DOHH2 (cell line): ENCODE measurements at regions not wholly inside any gene's neighbourhood (a gene's known extent, or its start where the extent isn't known, plus 50 kb on each side); places are given as distances from the start of the nearest gene placed in this dataset.

Experiments used
- H3F3A ChIP-seq: fragments of 200-600 bp; sonication (generic), shearing (Covaris generic); 2 replicates; pipeline ENCODE4 v1.6.0; 2016; ENCODE audit warnings: antibody characterized with exemption, mild to moderate bottlenecking; ENCODE audit not compliant: control insufficient read depth, insufficient read depth
- H3K27ac ChIP-seq: fragments of 200-600 bp; sonication (generic); 2 replicates; pipeline ENCODE4 v1.5.1; 2014; ENCODE audit warnings: low read depth, mild to moderate bottlenecking, low read length, moderate library complexity
- H3K27me3 ChIP-seq: fragments of 200-600 bp; sonication (generic); 2 replicates; pipeline ENCODE4 v1.6.1; 2014; ENCODE audit warnings: mild to moderate bottlenecking, low read length, mixed read lengths; ENCODE audit not compliant: control insufficient read depth
- H3K36me3 ChIP-seq: fragments of 200-600 bp; sonication (generic); 2 replicates; pipeline ENCODE4 v1.6.1; 2014; ENCODE audit warnings: mild to moderate bottlenecking, low read length, moderate library complexity, mixed read lengths; ENCODE audit not compliant: control insufficient read depth
- H3K4me1 ChIP-seq: fragments of 200-600 bp; sonication (generic); 2 replicates; pipeline ENCODE4 v1.6.1; 2014; ENCODE audit warnings: mild to moderate bottlenecking, low read length, mixed read lengths; ENCODE audit not compliant: control insufficient read depth
- H3K4me2 ChIP-seq: fragments of 200-600 bp; sonication (generic); 2 replicates; pipeline ENCODE4 v1.6.0; 2014; ENCODE audit warnings: mild to moderate bottlenecking, low read length, moderate library complexity
- H3K4me3 ChIP-seq: fragments of 200-600 bp; sonication (generic); 2 replicates; pipeline ENCODE4 v1.5.1; 2014; ENCODE audit warnings: mild to moderate bottlenecking, low read length, mixed read lengths
- H3K79me2 ChIP-seq: fragments of 200-600 bp; sonication (generic); 2 replicates; pipeline ENCODE4 v1.6.1; 2014; ENCODE audit warnings: mild to moderate bottlenecking, low read length, mixed read lengths; ENCODE audit not compliant: control insufficient read depth
- H3K9me2 ChIP-seq: fragments of 200-600 bp; sonication (generic); replicated peaks from 2 replicates; pipeline ENCODE4 v1.6.1; 2014; ENCODE audit warnings: mild to moderate bottlenecking, low read length, mixed read lengths; ENCODE audit not compliant: control insufficient read depth
- H3K9me3 ChIP-seq: fragments of 200-600 bp; sonication (generic); 2 replicates; pipeline ENCODE4 v1.6.1; 2014; ENCODE audit warnings: antibody characterized with exemption, low read length, mixed read lengths; ENCODE audit not compliant: control insufficient read depth, insufficient read depth
- H4K20me1 ChIP-seq: fragments of 200-600 bp; sonication (generic); 2 replicates; pipeline ENCODE4 v1.6.0; 2014; ENCODE audit warnings: low read depth, mild to moderate bottlenecking, antibody characterized with exemption, low read length, moderate library complexity; ENCODE audit not compliant: control insufficient read depth, insufficient read depth
- EZH2phosphoT487 ChIP-seq: fragments of 200-600 bp; sonication (generic); IDR thresholded peaks from 2 replicates; pipeline ENCODE4 v1.6.1; 2017; ENCODE audit warnings: borderline replicate concordance, mild to moderate bottlenecking, antibody characterized with exemption, low read length, moderate library complexity, mixed read lengths
- TF ChIP-seq, protein P1 (sequence below): fragments of 200-600 bp; sonication (generic); IDR thresholded peaks from one replicate; pipeline ENCODE4 v1.5.1; 2014; ENCODE audit warnings: antibody characterized with exemption, mild to moderate bottlenecking, low read depth, low read length; ENCODE audit not compliant: poor library complexity, severe bottlenecking

DNA sequence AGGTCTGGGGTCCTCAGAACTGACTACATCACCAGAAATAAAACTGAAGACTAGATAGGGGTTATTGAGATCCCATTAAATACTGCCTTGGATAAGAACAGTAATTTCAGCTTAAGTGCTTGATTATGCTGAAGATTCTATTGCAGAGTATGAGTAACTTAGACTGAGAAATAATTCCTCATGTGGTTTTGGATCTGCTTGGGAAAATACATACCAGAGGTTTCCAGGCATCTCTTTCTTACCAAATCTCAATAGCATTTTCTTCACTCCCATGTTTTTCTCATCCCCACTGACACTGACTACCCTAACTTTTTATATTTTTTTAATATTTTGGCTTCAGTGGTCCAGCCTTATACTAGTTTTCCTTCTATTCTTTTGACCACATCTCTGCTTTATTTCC is 92.0 kb upstream of the TEX13D start:
- Histone ChIP-seq H3K27me3 (peaks cover 12% of the 10 kb centered on the region), H3K27ac (no peak overlapping the region), H3K4me3 (no peak overlapping the region), H3K4me1 (no peaks in the 10 kb centered on the region), H3K36me3 (no peaks in the 10 kb centered on the region), H3F3A (no peaks in the 10 kb centered on the region), H3K9me2 (no peaks in the 10 kb centered on the region), H3K9me3 (no peaks in the 10 kb centered on the region), H4K20me1 (no peaks in the 10 kb centered on the region), H3K4me2 (no peak overlapping the region), H3K79me2 (no peaks in the 10 kb centered on the region)
- TF ChIP-seq, protein P1, sequence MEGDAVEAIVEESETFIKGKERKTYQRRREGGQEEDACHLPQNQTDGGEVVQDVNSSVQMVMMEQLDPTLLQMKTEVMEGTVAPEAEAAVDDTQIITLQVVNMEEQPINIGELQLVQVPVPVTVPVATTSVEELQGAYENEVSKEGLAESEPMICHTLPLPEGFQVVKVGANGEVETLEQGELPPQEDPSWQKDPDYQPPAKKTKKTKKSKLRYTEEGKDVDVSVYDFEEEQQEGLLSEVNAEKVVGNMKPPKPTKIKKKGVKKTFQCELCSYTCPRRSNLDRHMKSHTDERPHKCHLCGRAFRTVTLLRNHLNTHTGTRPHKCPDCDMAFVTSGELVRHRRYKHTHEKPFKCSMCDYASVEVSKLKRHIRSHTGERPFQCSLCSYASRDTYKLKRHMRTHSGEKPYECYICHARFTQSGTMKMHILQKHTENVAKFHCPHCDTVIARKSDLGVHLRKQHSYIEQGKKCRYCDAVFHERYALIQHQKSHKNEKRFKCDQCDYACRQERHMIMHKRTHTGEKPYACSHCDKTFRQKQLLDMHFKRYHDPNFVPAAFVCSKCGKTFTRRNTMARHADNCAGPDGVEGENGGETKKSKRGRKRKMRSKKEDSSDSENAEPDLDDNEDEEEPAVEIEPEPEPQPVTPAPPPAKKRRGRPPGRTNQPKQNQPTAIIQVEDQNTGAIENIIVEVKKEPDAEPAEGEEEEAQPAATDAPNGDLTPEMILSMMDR: no peak
- no peak for TF ChIP-seq EZH2phosphoT487

DNA sequence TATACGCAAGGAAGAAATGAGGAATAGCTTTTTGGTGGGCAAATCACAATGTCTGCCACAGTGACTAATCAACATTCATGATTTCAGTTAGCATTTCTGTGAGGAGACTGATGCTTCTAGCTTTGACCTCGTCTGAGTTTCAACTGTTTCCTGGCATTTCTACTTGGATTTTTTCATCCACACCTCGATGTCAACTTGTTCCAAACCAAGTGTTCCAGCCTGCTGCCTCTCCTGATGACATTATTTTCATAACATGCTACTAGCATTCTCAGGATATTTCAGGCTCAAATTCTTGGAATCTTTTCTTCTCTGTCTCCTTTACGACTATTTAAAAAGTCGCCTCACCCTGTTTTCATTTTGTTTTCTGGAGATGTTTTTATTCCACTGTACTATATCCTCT is 90.3 kb upstream of the TEX13D start:
- Histone ChIP-seq H3K4me2 (no peak overlapping the region), H4K20me1 (no peaks in the 10 kb centered on the region), H3K27ac (no peak overlapping the region), H3K4me1 (no peaks in the 10 kb centered on the region), H3K79me2 (no peaks in the 10 kb centered on the region), H3K9me2 (no peaks in the 10 kb centered on the region), H3K36me3 (no peaks in the 10 kb centered on the region), H3K27me3 (peaks cover 12% of the 10 kb centered on the region), H3F3A (no peaks in the 10 kb centered on the region), H3K9me3 (no peaks in the 10 kb centered on the region), H3K4me3 (no peak overlapping the region)
- no peak for TF ChIP-seq EZH2phosphoT487
- TF ChIP-seq, protein P1: no peak

- Histone ChIP-seq H4K20me1 (no peaks in the 10 kb centered on the region), H3K9me2 (no peaks in the 10 kb centered on the region), H3F3A (no peaks in the 10 kb centered on the region), H3K4me2 (no peak overlapping the region), H3K4me3 (no peak overlapping the region), H3K4me1 (no peaks in the 10 kb centered on the region), H3K9me3 (no peaks in the 10 kb centered on the region), H3K79me2 (no peaks in the 10 kb centered on the region), H3K27ac (no peak overlapping the region), H3K27me3 (no peaks in the 10 kb centered on the region), H3K36me3 (no peaks in the 10 kb centered on the region)
- no peak for TF ChIP-seq EZH2phosphoT487
- TF ChIP-seq, protein P1: no peak
Measured at GRCh38 chrX:124249345-124249744, 83.1 kb upstream of the TEX13D start.
